Testis (tissue), 2 donors: ENCODE measurements at regions not wholly inside any gene's neighbourhood (a gene's known extent, or its start where the extent isn't known, plus 50 kb on each side); places are given as distances from the start of the nearest gene placed in this dataset.

Experiments used
- DNase-seq: peaks from one replicate; pipeline ENCODE4 v3.0.0-alpha.2; 2019
- H3K27ac ChIP-seq, 2 donors: fragments of 200-600 bp; sonication (generic); one replicate each; pipeline ENCODE4 v1.5.1; 2019
- H3K27me3 ChIP-seq: fragments of 200-600 bp; sonication (generic); one replicate; pipeline ENCODE4 v1.5.1; 2019
- H3K36me3 ChIP-seq: fragments of 200-600 bp; sonication (generic); one replicate; pipeline ENCODE4 v1.5.1; 2017; ENCODE audit warnings: low read depth; ENCODE audit errors: missing control alignments
- H3K4me1 ChIP-seq: fragments of 200-600 bp; sonication (generic); one replicate; pipeline ENCODE4 v1.5.1; 2019
- H3K4me3 ChIP-seq, 2 donors: fragments of 200-600 bp; sonication (generic); one replicate each; pipeline ENCODE4 v1.5.1; 2017 to 2019
- H3K9me3 ChIP-seq: fragments of 200-600 bp; sonication (generic); one replicate; pipeline ENCODE4 v1.5.1; 2017
- CTCF ChIP-seq, 3 experiments: fragments of 450-650 bp in 2 of 3; fragments of 200-600 bp in 1 of 3; sonication (generic) in 1 of 3; IDR thresholded peaks; one replicate each; pipeline ENCODE4 v1.5.1; 2016 to 2019; ENCODE audit warnings: antibody characterized with exemption in 3 of 3, mild to moderate bottlenecking in 2 of 3, moderate library complexity in 1 of 3
- POLR2A ChIP-seq: fragments of 450-650 bp; IDR thresholded peaks from one replicate; pipeline ENCODE4 v1.6.1; 2017; ENCODE audit warnings: antibody characterized with exemption, mild to moderate bottlenecking, moderate library complexity
- WGBS, 2 donors: methylation state at CpG; one replicate each; pipeline ENCODE4 v1.1.5; 2018; 5-methylcytosine and 5-hydroxymethylcytosine counted together
- intact Hi-C: fragments of 100-400 bp; cut with DNase I; formaldehyde crosslinking; loops from one replicate; pipeline ENCODE4 v1.15.1; 2023; ENCODE audit warnings: low total_unique reads

GRCh38 chr18:51398104-51398503, 200.6 kb upstream of the MEX3C start:
- WGBS, 2 donors: 75 to 79% methylated on average over 1 of the region's 1 CpG
- Histone ChIP-seq H3K27ac (no peak overlapping the region), H3K27me3 (no peaks in the 10 kb centered on the region), H3K9me3 (no peaks in the 10 kb centered on the region), H3K4me3 (no peak overlapping the region), H3K4me1 (no peaks in the 10 kb centered on the region), H3K36me3 (no peaks in the 10 kb centered on the region)
- DNase-seq: no peak
- intact Hi-C loops: no loop called here
- TF ChIP-seq POLR2A: no peak
- TF ChIP-seq CTCF (IDR thresholded peaks at IDR 0.05): no peak

GRCh38 chr18:51399491-51400122, 202.1 kb upstream of the MEX3C start:
- 63 to 77% methylated on average over 11 of the region's 11 CpGs for WGBS, 2 donors
- no peak for DNase-seq
- H3K4me1 ChIP-seq: no peaks in the 10 kb centered on the region
- H3K9me3 ChIP-seq: no peaks in the 10 kb centered on the region
- no peaks in the 10 kb centered on the region for H3K27me3 ChIP-seq
- no peaks in the 10 kb centered on the region for H3K36me3 ChIP-seq
- TF ChIP-seq CTCF (IDR thresholded peaks at IDR 0.05): no peak
- TF ChIP-seq POLR2A: no peak
- no peak overlapping the region for H3K4me3 ChIP-seq
- intact Hi-C loops: no loop called here
- no peak overlapping the region for H3K27ac ChIP-seq

GRCh38 chr18:51400721-51401120, 203.2 kb upstream of the MEX3C start:
- TF ChIP-seq CTCF (IDR thresholded peaks at IDR 0.05) (no peak), POLR2A (no peak)
- intact Hi-C loops: no loop called here
- Histone ChIP-seq H3K27me3 (no peaks in the 10 kb centered on the region), H3K9me3 (no peaks in the 10 kb centered on the region), H3K27ac (no peak overlapping the region), H3K4me1 (no peaks in the 10 kb centered on the region), H3K4me3 (no peak overlapping the region), H3K36me3 (no peaks in the 10 kb centered on the region)
- 75 to 82% methylated on average over 2 of the region's 2 CpGs for WGBS, 2 donors
- no peak for DNase-seq

- WGBS, 2 donors: 84 to 87% methylated on average over 2 of the region's 2 CpGs
- no peak for DNase-seq
- intact Hi-C loops: no loop called here
- no peak for TF ChIP-seq POLR2A
- TF ChIP-seq CTCF (IDR thresholded peaks at IDR 0.05): no peak
- H3K36me3 ChIP-seq: no peaks in the 10 kb centered on the region
- H3K27ac ChIP-seq: no peak overlapping the region
- H3K27me3 ChIP-seq: no peaks in the 10 kb centered on the region
- no peak overlapping the region for H3K4me3 ChIP-seq
- H3K4me1 ChIP-seq: no peaks in the 10 kb centered on the region
- no peaks in the 10 kb centered on the region for H3K9me3 ChIP-seq
These were observed 204.4 kb upstream of the MEX3C start for GRCh38 chr18:51401912-51402311.

GRCh38 chr18:51404620-51405019, 207.1 kb upstream of the MEX3C start:
- no peak for DNase-seq
- no peaks in the 10 kb centered on the region for H3K9me3 ChIP-seq
- no peaks in the 10 kb centered on the region for H3K27me3 ChIP-seq
- no peaks in the 10 kb centered on the region for H3K36me3 ChIP-seq
- no peak overlapping the region for H3K27ac ChIP-seq
- H3K4me1 ChIP-seq: no peaks in the 10 kb centered on the region
- TF ChIP-seq POLR2A (no peak), CTCF (IDR thresholded peaks at IDR 0.05) (no peak)
- H3K4me3 ChIP-seq: no peak overlapping the region
- intact Hi-C loops: no loop called here
- 75 to 76% methylated on average over 2 of the region's 2 CpGs for WGBS, 2 donors
